Panc1 (cell line): ENCODE measurements at regions not wholly inside any gene's neighbourhood (a gene's known extent, or its start where the extent isn't known, plus 50 kb on each side); places are given as distances from the start of the nearest gene placed in this dataset.

ENCODE experiments used
- ATAC-seq: fragments of 200-7000 bp; cut with Tn5 transposase; 2 replicates; pipeline ENCODE4 v1.9.1; 2020; ENCODE audit warnings: mild to moderate bottlenecking, moderate library complexity
- BruUV-seq: library from RNA; stranded (reverse); fragments of 400-500 nt; replicated peaks from 2 replicates; lab custom pipeline; 2021; lab: Mats Ljungman, UMichigan
- CTCF ChIA-PET: fragments of 300-600 bp; sonication (Branson Sonifier 250); formaldehyde crosslinking; loops from one replicate; lab custom pipeline; 2022; ENCODE audit warnings: antibody characterized with exemption; lab: Charles Lee
- POLR2A ChIA-PET: fragments of 300-600 bp; sonication (Branson Sonifier 250); formaldehyde crosslinking; loops from one replicate; lab custom pipeline; 2022; ENCODE audit warnings: antibody characterized with exemption; lab: Charles Lee
- DNase-seq: peaks from one replicate; pipeline ENCODE4 v3.0.0-alpha.2; 2010; ENCODE audit warnings: low read depth, low spot score
- H3K27ac ChIP-seq: 2 replicates; pipeline ENCODE4 v1.5.1; 2011; ENCODE audit warnings: mild to moderate bottlenecking, low read length, inconsistent platforms
- H3K27me3 ChIP-seq: fragments of 200-500 bp; sonication (Bioruptor generic); 2 replicates; pipeline ENCODE4 v1.6.0; 2014; ENCODE audit warnings: low read length, inconsistent platforms; ENCODE audit not compliant: control insufficient read depth, insufficient read depth
- H3K36me3 ChIP-seq: fragments of 200-500 bp; sonication (Bioruptor generic); 2 replicates; pipeline ENCODE4 v1.5.1; 2014; ENCODE audit warnings: inconsistent platforms, mild to moderate bottlenecking, low read length, moderate library complexity; ENCODE audit not compliant: control insufficient read depth, insufficient read depth
- H3K4me1 ChIP-seq: 2 replicates; pipeline ENCODE4 v1.5.1; 2011; ENCODE audit warnings: inconsistent platforms, mild to moderate bottlenecking, low read length, moderate library complexity; ENCODE audit not compliant: control insufficient read depth, insufficient read depth
- H3K4me3 ChIP-seq, 2 experiments: 2 replicates each; pipeline ENCODE4 v1.5.1; 2011 to 2012; ENCODE audit warnings: low read depth in 2 of 2, low read length in 2 of 2, mild to moderate bottlenecking in 2 of 2, inconsistent platforms in 1 of 2, moderate library complexity in 1 of 2
- H3K9me3 ChIP-seq: fragments of 200-500 bp; sonication (Bioruptor generic); 2 replicates; pipeline ENCODE4 v1.5.1; 2014; ENCODE audit warnings: low read depth, mild to moderate bottlenecking, inconsistent platforms, low read length, moderate library complexity; ENCODE audit not compliant: control insufficient read depth, insufficient read depth
- CTCF ChIP-seq: fragments of 450-650 bp; IDR thresholded peaks from 2 replicates; pipeline ENCODE4 v1.5.1; 2017; ENCODE audit warnings: mild to moderate bottlenecking
- POLR2AphosphoS5 ChIP-seq: IDR thresholded peaks from 2 replicates; pipeline ENCODE4 v1.6.1; 2012; ENCODE audit warnings: mild to moderate bottlenecking, low read depth, low read length, moderate library complexity
- REST ChIP-seq, 2 experiments: IDR thresholded peaks; 2 replicates each; pipeline ENCODE4 v1.6.1; 2011 to 2012; ENCODE audit warnings: low read depth in 2 of 2, control low read depth in 1 of 2, low read length in 1 of 2, mild to moderate bottlenecking in 1 of 2, moderate library complexity in 1 of 2; ENCODE audit not compliant: insufficient read depth in 1 of 2
- SIN3A ChIP-seq: IDR thresholded peaks from 2 replicates; pipeline ENCODE4 v1.6.1; 2012; ENCODE audit warnings: low read depth, mild to moderate bottlenecking, low read length, moderate library complexity, borderline replicate concordance; ENCODE audit not compliant: insufficient read depth
- TCF7L2 ChIP-seq: IDR thresholded peaks from 2 replicates; pipeline ENCODE4 v1.6.1; 2011; ENCODE audit warnings: mild to moderate bottlenecking, low read depth, low read length, inconsistent platforms
- in situ Hi-C: cut with HindIII; loops from 2 replicates; pipeline ENCODE4 v1.10.0; 2016; ENCODE audit warnings: low sequenced_read_pairs, low pct_unique_long_range_greater_than_20kb
- intact Hi-C: fragments of 100-400 bp; cut with micrococcal nuclease; formaldehyde crosslinking; loops from one replicate; pipeline ENCODE4 v1.10.0; 2022; ENCODE audit not compliant: unreplicated experiment

- H3K4me3 ChIP-seq: no peak overlapping the region
- ATAC-seq: no peak
- no peak overlapping the region for H3K27ac ChIP-seq
- H3K4me1 ChIP-seq: no peaks in the 10 kb centered on the region
- no peak for DNase-seq
- ChIA-PET POLR2A (no interaction called here), CTCF (no interaction called here)
- BruUV-seq: no TSS peak
- in situ Hi-C loops: no loop called here
- TF ChIP-seq REST (IDR thresholded peaks at IDR 0.05; ENCODE audit: insufficient read depth in 1 of 2, low read depth in 2 of 2, low read length in 1 of 2) (no peak), SIN3A (no peak), POLR2AphosphoS5 (no peak), CTCF (no peak), TCF7L2 (no peak)
- H3K36me3 ChIP-seq: no peaks in the 10 kb centered on the region
- H3K27me3 ChIP-seq: no peaks in the 10 kb centered on the region
- no peaks in the 10 kb centered on the region for H3K9me3 ChIP-seq
- intact Hi-C loops: no loop called here
Observed at GRCh38 chr3:144060881-144061280, 89.3 kb downstream of the DIPK2A start.

DNA sequence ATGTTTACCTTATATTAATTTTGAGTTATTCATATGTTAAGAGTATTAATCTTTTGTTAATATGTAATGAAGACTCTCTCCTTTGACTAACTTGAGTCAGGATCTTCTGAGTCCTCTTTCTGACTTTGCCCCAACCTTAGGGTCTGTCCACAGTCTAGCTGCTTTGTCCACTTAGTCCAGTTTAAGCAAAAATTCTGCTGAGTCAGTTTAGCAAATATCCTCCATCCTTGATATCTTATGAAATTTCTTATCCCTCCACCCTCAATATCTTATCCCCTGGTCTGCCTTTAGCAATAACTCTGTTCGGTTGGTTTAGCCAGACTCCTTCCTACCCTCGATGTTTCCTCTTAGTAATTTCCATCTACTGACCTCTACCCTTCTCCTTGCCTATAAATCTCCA lies 91.7 kb downstream of the DIPK2A start:
- in situ Hi-C loops (no loop called here), intact Hi-C loops (no loop called here)
- Histone ChIP-seq H3K27ac (no peak overlapping the region), H3K4me3 (no peak overlapping the region), H3K36me3 (no peaks in the 10 kb centered on the region), H3K9me3 (no peaks in the 10 kb centered on the region), H3K4me1 (no peaks in the 10 kb centered on the region), H3K27me3 (no peaks in the 10 kb centered on the region)
- no TSS peak for BruUV-seq
- no peak for ATAC-seq
- ChIA-PET CTCF (no interaction called here), POLR2A (no interaction called here)
- no peak for TF ChIP-seq SIN3A
- no peak for TF ChIP-seq TCF7L2
- no peak for TF ChIP-seq POLR2AphosphoS5
- TF ChIP-seq REST (IDR thresholded peaks at IDR 0.05; ENCODE audit: insufficient read depth in 1 of 2, low read depth in 2 of 2, low read length in 1 of 2): no peak
- no peak for TF ChIP-seq CTCF
- no peak for DNase-seq
